Activated CD4-positive, alpha-beta memory T cell treated with anti-CD3 and anti-CD28 coated beads for 36 hours (primary cell): ENCODE measurements at regions not wholly inside any gene's neighbourhood (a gene's known extent, or its start where the extent isn't known, plus 50 kb on each side); places are given as distances from the start of the nearest gene placed in this dataset.

ENCODE experiments used
- CTCF ChIA-PET: fragments of 350-600 bp; sonication (Branson Sonifier 250); formaldehyde crosslinking; loops from one replicate; lab custom pipeline; 2021; ENCODE audit warnings: antibody characterized with exemption, inconsistent platforms; lab: Charles Lee
- POLR2A ChIA-PET: fragments of 350-600 bp; sonication (Branson Sonifier 250); formaldehyde crosslinking; loops from one replicate; lab custom pipeline; 2021; ENCODE audit warnings: antibody characterized with exemption; lab: Charles Lee
- DNase-seq: peaks from one replicate; pipeline ENCODE4 v3.0.0-alpha.2; 2020
- H3K27ac Mint-ChIP-seq: one replicate; pipeline ENCODE4 v1.8.0; 2021; ENCODE audit warnings: mixed read lengths
- H3K27me3 Mint-ChIP-seq: one replicate; pipeline ENCODE4 v1.8.0; 2021; ENCODE audit warnings: mixed read lengths
- H3K36me3 Mint-ChIP-seq: one replicate; pipeline ENCODE4 v1.8.0; 2021; ENCODE audit warnings: mixed read lengths
- H3K4me1 Mint-ChIP-seq: one replicate; pipeline ENCODE4 v1.8.0; 2021; ENCODE audit warnings: low read depth, mixed read lengths
- H3K4me3 Mint-ChIP-seq: one replicate; pipeline ENCODE4 v1.8.0; 2021; ENCODE audit warnings: mild to moderate bottlenecking, mixed read lengths
- H3K9me3 Mint-ChIP-seq: one replicate; pipeline ENCODE4 v1.8.0; 2021; ENCODE audit warnings: mixed read lengths
- intact Hi-C: fragments of 100-400 bp; cut with micrococcal nuclease; formaldehyde crosslinking; loops from one replicate; pipeline ENCODE4 v1.15.1; 2023

DNA sequence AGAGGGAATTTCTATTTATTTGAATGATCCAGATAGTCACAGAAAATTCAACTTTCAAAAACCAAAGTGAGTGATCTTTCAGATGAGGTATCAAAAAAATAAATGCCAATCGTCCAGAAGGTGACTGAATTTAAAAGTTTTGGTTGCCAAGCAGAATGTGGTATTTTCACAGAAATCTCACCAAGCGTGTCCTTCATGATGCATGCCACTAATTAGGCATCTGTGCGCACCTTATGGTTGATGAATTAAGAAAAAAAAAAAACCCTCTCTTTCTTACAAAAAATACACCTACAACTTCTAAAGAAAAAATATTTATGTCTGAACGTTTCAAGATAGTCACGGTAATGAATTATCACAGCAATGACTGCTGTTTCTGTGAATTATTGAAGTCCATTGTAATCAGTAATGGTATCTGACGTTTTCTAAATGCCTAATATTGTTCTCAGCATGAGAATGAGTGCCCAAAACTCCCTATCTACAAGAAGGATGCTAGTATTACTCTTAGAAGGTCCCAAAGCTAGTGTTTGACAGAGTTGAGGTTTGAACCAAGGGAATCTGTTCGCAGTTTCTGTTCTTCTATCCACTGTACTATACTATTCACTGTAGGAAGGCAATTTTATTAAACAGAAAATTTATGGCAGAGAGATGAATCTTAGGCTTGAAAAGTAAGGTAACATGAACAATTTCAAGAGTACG lies 219.6 kb upstream of the NETO1 start:
- CTCF ChIA-PET, result no interaction called here
- DNase-seq, result no peak
- POLR2A ChIA-PET, result no interaction called here
- peaks cover 14% of the 10 kb centered on the region for H3K9me3 Mint-ChIP-seq
- intact Hi-C loops, result no loop called here
- H3K36me3 Mint-ChIP-seq, result no peaks in the 10 kb centered on the region
- H3K27ac Mint-ChIP-seq, result no peak overlapping the region
- no peak overlapping the region for H3K4me3 Mint-ChIP-seq
- no peaks in the 10 kb centered on the region for H3K4me1 Mint-ChIP-seq
- no peaks in the 10 kb centered on the region for H3K27me3 Mint-ChIP-seq

DNA sequence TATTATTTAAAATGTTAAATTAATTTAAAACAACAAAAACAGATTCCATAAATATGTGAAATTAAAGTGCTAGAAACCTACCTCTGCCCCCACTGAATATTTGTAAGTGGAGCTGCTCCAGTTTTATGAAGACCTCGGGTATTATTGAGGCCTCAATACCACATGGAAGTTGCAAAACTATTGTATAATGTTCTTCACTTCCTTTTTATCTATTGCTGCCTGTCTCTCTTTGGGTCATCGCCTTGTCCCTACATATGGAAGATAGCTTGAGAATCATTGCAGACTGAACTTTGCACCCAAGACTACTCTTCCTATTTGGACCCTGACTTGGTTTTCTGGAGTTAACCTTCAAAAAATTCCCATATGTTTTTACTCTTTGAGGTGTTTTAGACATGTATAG lies 212.1 kb upstream of the NETO1 start:
- no peak for DNase-seq
- Mint-ChIP-seq H3K9me3 (peaks cover 9% of the 10 kb centered on the region), H3K27ac (no peak overlapping the region), H3K4me1 (no peaks in the 10 kb centered on the region), H3K36me3 (no peaks in the 10 kb centered on the region), H3K27me3 (no peaks in the 10 kb centered on the region), H3K4me3 (no peak overlapping the region)
- intact Hi-C loops, result no loop called here
- POLR2A ChIA-PET, result no interaction called here
- CTCF ChIA-PET, result no interaction called here

DNA sequence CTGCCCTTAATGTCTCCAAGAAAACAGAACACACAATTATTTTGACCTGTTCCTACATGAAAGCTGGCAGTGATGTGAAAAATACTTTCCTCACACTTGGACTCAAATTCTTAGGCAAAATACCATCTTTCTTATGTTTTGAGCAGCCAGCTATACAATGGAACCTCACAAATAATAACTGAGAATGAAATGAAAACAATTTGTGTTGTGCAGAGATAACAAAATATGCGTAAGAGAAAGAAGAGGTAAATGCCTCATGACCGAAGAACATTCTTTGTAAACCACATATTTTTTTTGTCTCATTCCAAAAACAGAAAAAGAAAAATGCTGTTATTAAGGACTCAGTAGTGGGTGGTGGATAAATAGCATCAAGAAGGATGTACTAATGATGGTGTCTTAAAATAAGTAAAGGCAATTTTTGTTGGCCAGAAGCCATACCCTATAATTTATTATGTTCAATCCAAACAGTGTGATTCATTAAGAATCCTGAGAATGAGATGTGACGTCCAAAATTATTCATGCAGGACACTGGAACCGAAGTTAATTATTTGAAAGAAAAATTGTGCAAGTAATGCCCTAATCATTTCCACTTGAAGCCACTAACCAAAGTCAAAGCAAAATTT lies 193.0 kb upstream of the NETO1 start:
- Mint-ChIP-seq H3K27me3 (no peaks in the 10 kb centered on the region), H3K4me3 (no peak overlapping the region), H3K27ac (no peak overlapping the region), H3K36me3 (no peaks in the 10 kb centered on the region), H3K4me1 (no peaks in the 10 kb centered on the region), H3K9me3 (peaks cover 12% of the 10 kb centered on the region)
- ChIA-PET CTCF (no interaction called here), POLR2A (no interaction called here)
- DNase-seq, result no peak
- intact Hi-C loops, result no loop called here

DNA sequence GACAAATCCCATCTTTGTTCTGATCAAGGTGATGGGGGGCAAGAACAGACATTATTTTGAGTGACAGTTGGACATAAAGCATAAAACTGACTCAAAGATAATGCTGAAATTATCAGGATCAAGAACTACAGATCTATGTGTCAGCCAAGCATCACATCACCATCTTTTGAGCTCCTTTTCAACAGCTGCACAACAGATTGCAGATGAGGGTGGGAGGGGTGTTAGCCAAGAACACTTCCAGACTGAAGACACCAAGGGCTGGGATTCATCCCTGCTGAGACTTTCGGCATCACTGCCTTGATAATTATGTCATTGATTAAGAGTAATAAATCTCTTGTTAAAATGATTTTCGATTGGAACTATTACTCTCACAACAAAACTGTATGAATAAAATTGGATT lies 191.5 kb upstream of the NETO1 start:
- Mint-ChIP-seq H3K4me3 (no peak overlapping the region), H3K9me3 (peaks cover 10% of the 10 kb centered on the region), H3K27ac (no peak overlapping the region), H3K27me3 (no peaks in the 10 kb centered on the region), H3K36me3 (no peaks in the 10 kb centered on the region), H3K4me1 (no peaks in the 10 kb centered on the region)
- ChIA-PET POLR2A (no interaction called here), CTCF (interaction anchor here (0.6 kb wide), 1 partner anchor 769 kb away, joined by 3 read pairs; no protein-coding TSS in a partner anchor)
- intact Hi-C loops, result no loop called here
- DNase-seq, result no peak

DNA sequence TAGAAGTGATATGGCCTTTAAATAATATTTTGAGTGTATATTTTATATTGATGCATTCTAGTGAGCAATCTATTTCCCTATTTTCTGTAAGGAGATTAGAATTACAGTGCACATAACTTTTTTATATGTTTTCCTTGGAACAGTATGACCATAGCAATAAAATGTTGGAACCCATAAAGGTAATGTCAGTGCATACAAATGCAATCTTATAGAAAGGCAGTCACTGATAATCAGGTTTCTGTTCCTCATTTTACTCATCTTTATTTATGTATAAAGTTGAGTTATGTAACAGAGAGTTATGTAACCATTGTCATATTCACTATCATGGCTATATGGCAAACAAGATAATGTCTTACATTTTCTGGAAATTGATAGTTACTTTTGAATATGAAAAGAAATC lies 179.9 kb upstream of the NETO1 start:
- DNase-seq, result no peak
- H3K27me3 Mint-ChIP-seq, result no peaks in the 10 kb centered on the region
- ChIA-PET POLR2A (no interaction called here), CTCF (no interaction called here)
- intact Hi-C loops, result no loop called here
- H3K4me3 Mint-ChIP-seq, result no peak overlapping the region
- no peaks in the 10 kb centered on the region for H3K36me3 Mint-ChIP-seq
- peaks cover 15% of the 10 kb centered on the region for H3K9me3 Mint-ChIP-seq
- no peak overlapping the region for H3K27ac Mint-ChIP-seq
- H3K4me1 Mint-ChIP-seq, result no peaks in the 10 kb centered on the region

DNA sequence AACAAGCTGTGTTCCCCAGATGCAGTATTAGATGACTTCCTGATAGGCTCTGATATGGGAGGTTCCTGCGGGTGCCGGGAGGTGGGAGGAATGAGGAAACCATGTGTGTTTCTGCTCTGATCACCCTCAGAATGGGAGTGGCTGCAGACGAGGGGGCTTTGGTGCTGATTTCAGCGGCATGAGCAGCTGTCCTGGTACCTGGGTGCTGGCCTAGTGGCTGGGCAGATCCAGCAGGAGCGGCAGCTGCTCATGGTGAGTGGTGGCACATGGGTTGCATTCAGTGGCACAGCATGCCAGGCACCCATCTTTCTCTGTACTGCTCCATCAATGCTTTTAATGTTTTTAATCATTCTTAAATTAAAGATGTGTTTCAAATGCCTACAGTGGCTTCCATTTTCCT lies 177.2 kb upstream of the NETO1 start:
- Mint-ChIP-seq H3K4me3 (no peak overlapping the region), H3K27me3 (no peaks in the 10 kb centered on the region), H3K27ac (no peak overlapping the region), H3K36me3 (no peaks in the 10 kb centered on the region), H3K9me3 (peaks cover 12% of the 10 kb centered on the region), H3K4me1 (no peaks in the 10 kb centered on the region)
- DNase-seq, result no peak
- ChIA-PET POLR2A (no interaction called here), CTCF (no interaction called here)
- intact Hi-C loops, result no loop called here

DNA sequence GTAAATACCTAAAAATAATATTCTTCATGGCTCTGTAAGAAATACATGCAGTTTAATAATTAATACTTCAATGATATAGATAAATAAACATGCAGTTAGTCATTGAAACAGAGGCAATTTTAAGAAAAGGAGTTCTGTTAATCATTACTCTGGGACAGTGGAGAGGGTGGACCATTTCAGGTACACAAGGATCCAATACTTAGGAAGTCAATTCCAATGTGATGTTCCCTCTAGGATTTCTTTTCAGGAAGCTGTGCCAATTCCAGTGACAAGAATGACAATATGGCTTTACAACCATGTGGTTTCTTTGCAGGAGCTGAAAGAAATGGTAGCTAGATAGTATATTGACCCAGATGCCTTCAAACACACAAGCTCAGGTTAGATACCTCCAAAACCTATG lies 175.8 kb upstream of the NETO1 start:
- Mint-ChIP-seq H3K9me3 (peaks cover 12% of the 10 kb centered on the region), H3K27me3 (no peaks in the 10 kb centered on the region), H3K4me1 (no peaks in the 10 kb centered on the region), H3K4me3 (no peak overlapping the region), H3K27ac (no peak overlapping the region), H3K36me3 (no peaks in the 10 kb centered on the region)
- DNase-seq, result no peak
- intact Hi-C loops, result no loop called here
- ChIA-PET CTCF (no interaction called here), POLR2A (no interaction called here)

DNA sequence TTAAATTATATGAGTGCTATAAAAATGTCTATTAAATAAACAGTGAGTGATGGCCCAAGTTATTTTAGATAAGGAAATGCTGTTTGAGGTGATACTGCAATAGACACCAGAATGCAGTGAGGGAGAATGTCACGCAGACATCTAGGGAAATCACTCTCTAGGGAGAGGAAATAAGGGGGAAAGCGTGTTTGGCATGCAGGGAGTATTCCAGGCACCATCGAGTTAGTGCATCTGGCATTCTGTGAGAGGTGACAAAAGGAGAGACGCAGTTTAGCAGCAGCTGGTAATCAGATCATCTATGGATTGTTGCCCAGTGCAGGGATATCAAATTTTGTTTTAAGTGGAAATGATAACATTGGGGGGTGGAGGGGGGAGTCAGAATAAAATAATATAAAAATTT lies 175.4 kb upstream of the NETO1 start:
- H3K27ac Mint-ChIP-seq, result no peak overlapping the region
- no peak overlapping the region for H3K4me3 Mint-ChIP-seq
- H3K9me3 Mint-ChIP-seq, result peaks cover 12% of the 10 kb centered on the region
- DNase-seq, result no peak
- H3K4me1 Mint-ChIP-seq, result no peaks in the 10 kb centered on the region
- ChIA-PET POLR2A (no interaction called here), CTCF (no interaction called here)
- no peaks in the 10 kb centered on the region for H3K36me3 Mint-ChIP-seq
- H3K27me3 Mint-ChIP-seq, result no peaks in the 10 kb centered on the region
- intact Hi-C loops, result no loop called here

DNA sequence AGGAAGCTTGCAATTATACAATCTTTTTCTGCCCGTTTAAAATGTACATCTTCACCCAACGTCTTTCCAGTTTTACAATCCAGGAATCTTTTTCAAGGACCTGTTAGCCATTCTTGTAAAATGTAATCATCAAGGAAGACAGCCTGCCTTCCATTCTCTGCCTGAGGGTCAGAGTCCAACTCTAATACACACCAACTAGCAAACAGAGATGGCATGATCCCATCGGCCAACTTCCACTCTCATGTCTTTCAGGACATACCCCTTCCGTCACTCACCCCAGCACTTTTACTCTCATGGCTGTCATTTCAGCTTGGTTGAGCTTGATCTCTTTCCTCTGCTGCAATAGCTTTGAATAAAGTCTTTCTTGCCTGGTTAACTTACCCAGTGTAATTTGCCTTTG lies 172.5 kb upstream of the NETO1 start:
- DNase-seq, result no peak
- ChIA-PET CTCF (no interaction called here), POLR2A (no interaction called here)
- Mint-ChIP-seq H3K27ac (no peak overlapping the region), H3K27me3 (no peaks in the 10 kb centered on the region), H3K4me1 (no peaks in the 10 kb centered on the region), H3K36me3 (no peaks in the 10 kb centered on the region), H3K9me3 (peaks cover 12% of the 10 kb centered on the region), H3K4me3 (no peak overlapping the region)
- intact Hi-C loops, result no loop called here

DNA sequence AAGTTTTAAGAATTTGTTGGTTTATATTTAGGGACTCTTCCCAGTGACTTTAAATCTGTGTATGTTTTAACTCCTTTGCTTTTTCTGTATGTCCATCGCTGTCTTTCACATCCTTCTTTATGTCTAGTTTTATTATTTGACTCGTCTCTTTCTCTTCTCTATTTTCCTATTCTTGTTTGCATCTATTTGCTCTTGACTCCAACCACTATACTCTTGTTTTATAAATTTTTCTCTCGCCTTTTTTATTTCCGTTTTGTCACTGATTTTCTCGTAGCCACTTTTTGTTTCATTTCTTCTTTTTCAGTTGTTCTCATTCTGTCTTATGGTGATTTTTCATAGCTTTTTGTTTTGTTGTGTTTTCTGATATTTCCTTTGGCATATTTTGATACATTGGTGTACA lies 170.5 kb upstream of the NETO1 start:
- no peak overlapping the region for H3K4me3 Mint-ChIP-seq
- no peaks in the 10 kb centered on the region for H3K36me3 Mint-ChIP-seq
- intact Hi-C loops, result no loop called here
- ChIA-PET POLR2A (no interaction called here), CTCF (no interaction called here)
- no peaks in the 10 kb centered on the region for H3K27me3 Mint-ChIP-seq
- no peaks in the 10 kb centered on the region for H3K4me1 Mint-ChIP-seq
- peaks cover 12% of the 10 kb centered on the region for H3K9me3 Mint-ChIP-seq
- no peak overlapping the region for H3K27ac Mint-ChIP-seq
- no peak for DNase-seq

DNA sequence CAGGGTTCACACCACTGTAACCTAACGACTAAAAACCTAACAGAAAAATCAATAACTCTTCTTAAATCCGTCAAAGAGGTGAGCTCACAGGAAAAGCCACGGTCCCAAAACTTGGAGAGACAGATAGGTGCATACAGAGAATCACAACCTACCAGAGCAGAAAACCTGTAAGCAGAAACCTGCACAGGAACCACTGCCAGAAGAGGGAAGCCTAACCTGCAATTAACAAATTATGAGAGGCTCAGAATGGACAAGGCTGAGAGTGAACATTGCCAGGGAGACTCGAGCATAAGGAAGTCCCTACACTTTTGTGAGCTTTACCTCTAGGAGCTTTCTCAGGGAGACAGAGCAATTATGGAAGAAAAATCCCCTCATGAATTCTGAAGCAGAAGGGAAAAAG lies 156.2 kb upstream of the NETO1 start:
- POLR2A ChIA-PET, result no interaction called here
- no peaks in the 10 kb centered on the region for H3K36me3 Mint-ChIP-seq

DNA sequence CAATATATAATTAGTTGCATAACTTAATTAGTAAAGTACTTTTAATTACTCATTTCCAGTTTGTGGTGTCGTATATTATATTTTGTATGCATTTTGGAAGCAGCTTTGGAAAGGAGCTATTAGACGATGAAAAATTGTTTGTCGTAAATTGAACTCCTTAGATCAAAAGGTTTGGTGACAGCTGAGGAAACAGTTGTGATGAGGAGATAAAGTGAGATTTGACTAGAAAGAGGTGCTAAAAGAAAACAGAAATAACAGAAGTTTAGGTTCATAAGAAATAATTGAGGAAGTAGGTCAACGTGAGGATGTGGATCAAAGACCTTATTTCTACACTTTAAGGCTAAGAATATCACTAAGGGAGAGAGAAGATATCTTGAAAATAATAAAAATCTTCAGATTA lies 141.9 kb upstream of the NETO1 start:
- POLR2A ChIA-PET, result no interaction called here
- intact Hi-C loops, result no loop called here
- H3K4me1 Mint-ChIP-seq, result no peaks in the 10 kb centered on the region
- CTCF ChIA-PET, result no interaction called here
- H3K27ac Mint-ChIP-seq, result no peak overlapping the region
- DNase-seq, result no peak
- H3K9me3 Mint-ChIP-seq, result peaks cover 6% of the 10 kb centered on the region
- no peak overlapping the region for H3K4me3 Mint-ChIP-seq
- H3K36me3 Mint-ChIP-seq, result no peaks in the 10 kb centered on the region
- H3K27me3 Mint-ChIP-seq, result no peaks in the 10 kb centered on the region

More for the DNA sequence above, 156.2 kb upstream of the NETO1 start:
- H3K27ac Mint-ChIP-seq, result no peak overlapping the region
- CTCF ChIA-PET, result no interaction called here
- H3K9me3 Mint-ChIP-seq, result peaks cover 32% of the 10 kb centered on the region
- no peaks in the 10 kb centered on the region for H3K4me1 Mint-ChIP-seq
- intact Hi-C loops, result no loop called here
- no peak for DNase-seq
- H3K27me3 Mint-ChIP-seq, result no peaks in the 10 kb centered on the region
- H3K4me3 Mint-ChIP-seq, result no peak overlapping the region

DNA sequence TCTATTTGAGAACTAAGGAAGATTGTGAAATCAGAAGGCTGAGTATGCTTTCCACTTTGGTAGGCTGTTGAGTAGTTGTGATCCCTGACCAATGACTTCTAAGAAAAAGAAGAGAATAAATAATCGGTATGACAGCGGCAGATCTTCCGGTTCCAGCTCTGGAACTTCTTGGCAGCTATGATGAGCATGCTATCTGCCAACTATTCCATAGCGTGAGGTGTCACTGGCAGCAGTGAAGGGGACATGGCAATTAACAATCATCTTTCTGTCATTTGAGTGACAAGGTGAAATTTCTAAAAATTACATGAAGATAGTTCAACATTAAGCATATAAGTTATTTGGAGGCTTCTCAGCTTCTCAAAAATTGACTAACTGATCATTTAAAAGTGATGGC lies 140.1 kb upstream of the NETO1 start:
- intact Hi-C loops, result no loop called here
- POLR2A ChIA-PET, result no interaction called here
- Mint-ChIP-seq H3K4me3 (no peak overlapping the region), H3K9me3 (peaks cover 9% of the 10 kb centered on the region), H3K27me3 (no peaks in the 10 kb centered on the region), H3K27ac (no peak overlapping the region), H3K36me3 (no peaks in the 10 kb centered on the region), H3K4me1 (no peaks in the 10 kb centered on the region)
- no peak for DNase-seq
- CTCF ChIA-PET, result no interaction called here
